RPMI7951 (cell line): ENCODE measurements at regions not wholly inside any gene's neighbourhood (a gene's known extent, or its start where the extent isn't known, plus 50 kb on each side); places are given as distances from the start of the nearest gene placed in this dataset.
"Not testable (repeated sequence)": the region's sequence is repeated elsewhere in the genome, so short reads cannot be mapped to it uniquely, and the experiment has no call there.

Source experiments
- DNase-seq: peaks from one replicate; pipeline ENCODE4 v3.0.0-alpha.2; 2012; ENCODE audit warnings: low read depth

DNA sequence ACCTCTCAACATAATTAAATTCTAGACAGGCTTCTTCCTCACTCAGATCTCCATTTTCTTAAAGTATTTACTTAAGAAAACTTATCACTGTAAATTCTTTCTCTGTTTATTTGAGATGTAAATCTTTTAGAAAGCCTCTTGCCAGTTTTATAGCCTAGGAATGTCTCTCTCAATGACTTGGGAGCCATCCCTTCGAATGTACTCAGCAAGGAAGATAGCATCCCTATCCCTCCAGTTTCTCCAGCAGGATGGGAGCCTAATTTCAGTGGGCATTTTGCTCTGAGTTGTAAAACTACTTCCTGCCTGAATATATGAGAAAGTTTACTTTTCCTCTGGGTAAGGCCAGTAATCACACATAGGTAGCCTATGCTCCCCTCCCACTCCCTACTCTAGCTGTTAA is 558.5 kb upstream of the ARRDC3 start:
- DNase-seq = no peak

DNA sequence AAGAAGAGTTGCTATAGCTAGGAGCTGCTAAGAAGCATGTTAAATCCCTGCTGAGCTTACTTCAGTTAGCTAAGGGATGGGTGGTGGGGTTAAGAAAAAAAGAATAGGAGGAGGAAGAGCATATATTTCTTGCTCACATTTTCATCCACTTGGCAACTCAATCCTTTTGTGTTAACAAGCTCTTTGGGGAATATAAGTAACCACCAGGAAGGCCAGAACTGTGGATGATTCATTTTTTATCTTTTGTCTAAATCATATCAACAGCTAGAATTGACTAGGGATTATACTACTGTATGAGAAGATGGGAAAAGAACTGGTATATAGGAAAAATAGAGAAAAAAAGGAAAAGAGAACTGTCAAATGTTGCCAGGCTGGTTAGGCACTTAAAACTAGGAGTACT is 555.3 kb upstream of the ARRDC3 start:
- DNase-seq = no peak

DNA sequence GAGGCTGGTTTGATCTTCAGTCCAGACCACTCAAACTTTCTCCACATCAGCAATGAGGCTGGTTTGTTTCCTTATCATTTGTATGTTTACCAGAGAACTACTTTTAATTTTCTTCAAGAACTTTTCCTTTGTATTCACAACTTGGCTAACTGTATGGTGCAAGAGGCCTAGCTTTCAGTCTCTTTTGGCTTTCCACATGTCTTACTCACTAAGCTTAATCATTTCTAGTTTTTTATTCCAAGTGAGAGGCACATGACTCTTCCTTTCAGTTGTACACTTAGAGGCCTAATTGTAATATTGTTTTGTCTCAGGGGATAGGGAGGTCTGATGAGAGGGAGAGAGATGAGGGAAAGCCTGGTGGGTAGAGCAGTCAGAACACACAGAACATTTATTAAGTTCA is 554.0 kb upstream of the ARRDC3 start:
- DNase-seq = no peak

DNA sequence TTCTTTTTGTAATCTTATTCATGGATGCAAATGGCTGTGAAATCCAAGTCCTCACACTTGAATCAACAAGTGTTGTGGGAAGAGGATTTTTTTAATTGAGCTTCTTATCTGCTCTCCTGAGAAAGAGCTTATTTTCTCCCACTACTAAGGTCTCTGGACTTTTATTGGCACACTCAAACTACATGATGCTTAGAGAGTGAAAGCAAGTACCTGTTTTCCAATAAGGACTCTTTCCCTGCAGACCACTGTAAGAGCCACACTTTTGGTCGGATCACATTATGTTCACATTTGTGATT is 546.4 kb upstream of the ARRDC3 start:
- no peak for DNase-seq

DNA sequence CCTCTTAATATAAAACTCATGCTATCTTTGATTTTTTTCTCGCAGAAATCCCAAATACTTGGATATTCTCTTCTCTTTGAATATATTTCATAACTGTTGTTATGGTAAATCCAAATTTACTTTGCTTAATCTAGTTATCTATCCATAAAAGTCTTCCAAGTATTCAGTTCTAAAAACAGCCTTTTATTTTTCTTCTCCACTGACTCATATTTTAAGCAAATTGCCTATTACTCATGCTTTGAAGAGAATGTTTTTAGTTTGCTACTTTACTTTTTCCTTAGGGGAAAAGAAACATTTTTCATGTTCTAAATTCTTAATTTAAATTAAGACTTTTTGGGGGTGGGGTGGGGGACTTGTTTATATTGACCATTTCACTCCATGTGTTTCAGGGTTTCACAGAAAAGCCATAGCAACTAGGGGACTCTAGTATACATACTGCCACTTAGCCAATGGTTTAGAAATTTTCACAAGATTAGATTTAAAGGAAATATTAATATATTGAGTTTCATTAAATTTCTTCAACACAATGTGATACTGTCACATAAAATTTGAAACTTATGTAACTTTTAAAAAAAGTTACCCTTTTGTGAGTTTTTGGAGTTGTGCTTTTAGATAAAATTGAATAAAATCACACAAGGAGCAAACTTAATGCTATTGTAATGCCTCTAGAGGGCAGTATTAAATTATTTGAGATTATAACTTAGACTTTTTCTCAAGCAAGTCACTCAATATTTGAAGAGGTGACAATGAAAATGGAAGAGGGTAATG is 545.8 kb upstream of the ARRDC3 start:
- peak; percentile 1 for DNase-seq

DNA sequence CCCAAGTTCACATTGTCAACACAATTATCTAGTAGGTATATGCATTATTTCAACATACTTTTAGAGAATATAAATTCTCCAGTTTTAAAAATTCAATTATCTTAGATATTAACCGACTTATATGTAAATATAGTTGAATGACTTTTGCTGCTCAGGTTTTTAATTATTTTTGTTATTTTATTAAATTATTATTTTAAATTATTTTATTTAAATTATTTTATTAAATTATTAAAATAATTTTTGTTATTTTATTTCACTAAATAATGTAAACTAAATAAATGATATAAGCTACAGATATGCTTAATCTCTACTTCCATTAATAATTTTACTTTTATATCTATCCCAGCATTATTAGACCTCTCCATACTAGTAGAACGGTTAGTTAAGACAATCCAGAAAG is 544.3 kb upstream of the ARRDC3 start:
- no peak for DNase-seq

DNA sequence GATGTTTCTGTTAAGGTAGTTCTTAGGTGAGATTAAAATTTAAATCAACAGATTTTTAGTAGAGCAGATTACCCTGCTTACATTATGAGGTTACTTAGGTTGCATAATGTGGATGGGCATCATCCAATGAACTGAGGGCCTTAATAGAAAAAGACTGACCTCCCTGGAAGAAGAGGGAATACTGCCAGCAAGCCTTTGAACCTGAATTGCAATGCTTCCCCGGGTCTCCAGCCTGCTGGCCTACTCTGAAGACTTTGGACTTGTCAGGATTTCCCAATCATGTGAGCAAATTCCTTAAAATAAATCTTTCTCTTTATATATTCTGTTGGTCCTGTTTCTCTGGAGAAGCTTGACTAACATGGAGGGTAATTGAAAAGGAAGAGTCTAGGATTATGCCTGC is 542.1 kb upstream of the ARRDC3 start:
- no peak for DNase-seq

DNA sequence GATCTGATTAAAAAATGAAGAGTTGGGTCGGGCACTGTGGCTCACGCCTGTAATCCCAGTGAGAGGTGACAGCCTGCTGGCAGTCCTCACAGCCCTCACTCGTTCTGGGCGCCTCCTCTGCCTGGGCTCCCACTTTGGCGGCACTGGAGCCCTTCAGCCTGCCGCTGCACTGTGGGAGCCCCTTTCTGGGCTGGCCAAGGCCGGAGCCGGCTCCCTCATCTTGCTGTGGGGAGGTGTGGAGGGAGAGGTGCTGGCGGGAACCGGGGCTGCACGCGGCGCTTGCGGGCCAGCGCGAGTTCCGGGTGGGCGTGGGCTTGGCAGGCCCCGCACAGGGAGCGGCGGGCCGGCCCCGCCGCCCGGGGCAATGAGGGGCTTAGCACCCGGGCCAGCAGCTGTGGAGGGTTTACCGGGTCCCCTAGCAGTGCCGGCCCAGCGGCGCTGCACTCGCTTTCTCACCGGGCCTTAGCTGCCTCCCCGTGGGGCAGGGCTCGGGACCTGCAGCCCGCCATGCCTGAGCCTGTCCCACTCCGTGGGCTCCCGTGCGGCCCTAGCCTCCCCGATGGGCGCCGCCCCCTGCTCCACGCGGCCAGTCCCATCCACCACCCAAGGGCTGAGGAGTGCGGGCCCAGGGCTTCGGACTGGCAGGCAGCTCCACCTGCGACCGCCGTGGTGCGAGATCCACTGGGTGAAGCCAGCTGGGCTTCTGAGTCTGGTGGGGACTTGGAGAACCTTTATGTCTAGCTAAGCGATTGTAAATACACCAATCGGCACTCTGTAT is 534.1 kb upstream of the ARRDC3 start:
- DNase-seq = not testable (repeated sequence)

DNA sequence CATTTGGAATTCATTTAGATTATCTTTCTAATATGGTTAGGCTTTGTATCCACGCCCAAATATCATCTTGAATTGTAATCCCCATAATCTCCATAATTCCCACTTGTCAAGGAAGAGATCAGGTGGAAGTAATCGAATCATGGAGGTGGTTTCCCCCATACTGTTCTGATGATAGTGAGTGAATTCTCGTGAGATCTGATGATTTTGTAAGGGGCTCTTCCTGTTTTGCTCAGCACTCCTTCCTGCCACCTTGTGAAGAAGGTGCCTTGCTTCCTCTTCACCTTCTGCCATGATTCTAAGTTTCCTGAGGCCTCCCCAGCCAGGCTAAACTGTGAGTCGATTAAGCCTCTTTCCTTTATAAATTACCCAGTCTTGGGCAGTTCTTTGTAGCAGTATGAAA is 527.5 kb upstream of the ARRDC3 start:
- no peak for DNase-seq

DNA sequence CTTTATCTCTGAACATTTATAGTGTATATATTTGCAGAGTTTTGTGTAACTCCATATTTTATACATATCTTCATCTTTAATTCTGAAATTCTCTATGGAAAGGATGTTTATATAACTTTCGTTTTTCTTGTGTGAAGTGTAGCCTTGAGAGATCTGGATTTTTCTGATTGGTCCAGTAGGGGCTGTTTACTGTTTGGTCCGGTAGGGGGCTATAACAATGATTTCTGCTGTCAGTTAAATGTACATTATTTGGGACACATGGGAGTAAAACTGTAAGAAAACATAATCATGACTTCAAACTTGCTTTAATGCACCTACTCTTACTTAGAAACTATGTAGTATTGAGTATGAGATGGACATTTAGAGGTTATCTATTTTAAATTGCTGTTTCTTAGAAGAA is 527.1 kb upstream of the ARRDC3 start:
- no peak for DNase-seq

DNA sequence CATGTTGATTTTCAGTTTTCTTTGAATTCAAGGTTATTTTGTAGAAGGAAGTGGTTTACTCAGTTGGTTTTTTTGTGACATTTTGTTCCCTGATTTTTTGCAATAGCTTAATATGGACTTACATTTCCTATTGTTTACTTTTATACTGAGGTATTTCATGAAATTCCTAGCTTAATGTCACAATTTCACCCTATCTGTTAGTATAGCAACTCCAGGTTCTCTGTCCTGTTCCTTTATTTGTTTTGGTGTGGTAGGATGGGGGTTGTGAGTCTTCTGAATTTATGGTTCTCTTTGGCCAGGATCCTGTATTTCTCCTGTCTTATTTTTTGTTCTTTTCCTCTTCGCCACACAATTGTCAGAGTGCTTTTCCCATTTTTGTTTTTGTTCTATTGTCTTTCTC is 523.4 kb upstream of the ARRDC3 start:
- no peak for DNase-seq

DNA sequence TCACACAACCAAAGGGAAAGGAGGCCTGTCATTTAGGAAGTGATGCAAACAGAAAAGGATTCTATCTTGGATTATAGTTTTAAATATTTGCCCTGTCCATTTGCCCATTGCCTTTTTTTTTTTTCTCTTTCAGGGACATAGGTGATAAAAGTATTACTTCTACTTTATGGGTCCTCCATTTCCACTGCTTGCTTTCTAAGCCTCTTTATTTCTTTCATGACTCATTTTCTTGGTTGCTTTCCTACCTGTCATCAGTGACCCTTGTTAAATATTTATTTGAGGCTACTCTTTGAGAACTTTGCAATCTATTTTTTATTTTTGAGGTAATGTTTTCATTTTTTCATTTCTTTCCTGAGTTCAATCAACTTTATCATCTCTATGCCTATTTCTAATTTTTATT is 522.9 kb upstream of the ARRDC3 start:
- DNase-seq = no peak

DNA sequence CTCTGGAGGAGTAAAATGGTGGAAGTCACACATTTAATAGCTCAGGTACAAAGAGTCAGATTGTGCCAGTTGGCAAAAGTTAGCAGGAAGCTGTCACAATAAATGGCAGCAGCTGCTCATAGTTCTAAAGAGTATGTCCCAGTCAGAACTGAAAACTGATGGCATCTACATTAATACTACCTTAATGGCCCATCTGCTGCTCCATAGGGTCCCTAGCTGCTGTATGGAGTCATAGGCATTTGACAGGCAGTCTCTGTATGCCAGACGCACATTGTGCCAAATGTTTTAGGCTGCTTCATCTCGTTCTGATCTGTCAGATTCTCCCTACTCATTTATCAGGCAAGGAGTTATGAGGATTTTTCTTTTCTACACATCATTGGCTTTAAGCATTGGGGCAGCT is 515.8 kb upstream of the ARRDC3 start:
- DNase-seq = no peak

DNA sequence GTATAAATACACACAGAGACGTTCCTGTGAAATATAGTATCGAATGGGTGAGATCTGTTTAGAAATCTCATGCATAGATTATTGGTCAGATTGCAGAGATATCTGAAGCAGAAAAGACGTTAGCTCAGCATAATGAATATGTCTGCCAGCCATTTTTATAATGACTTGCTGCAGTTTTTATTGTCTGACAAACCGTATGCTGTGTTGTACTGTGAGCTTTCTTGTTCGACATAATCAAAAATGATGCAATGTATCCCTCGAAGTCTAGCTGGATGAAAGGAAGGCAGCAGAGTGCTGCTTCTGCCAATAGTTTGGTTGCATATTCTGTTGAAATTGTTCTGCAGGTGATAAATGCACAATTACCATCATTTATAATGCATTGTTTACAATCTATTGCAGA is 514.9 kb upstream of the ARRDC3 start:
- no peak for DNase-seq

DNA sequence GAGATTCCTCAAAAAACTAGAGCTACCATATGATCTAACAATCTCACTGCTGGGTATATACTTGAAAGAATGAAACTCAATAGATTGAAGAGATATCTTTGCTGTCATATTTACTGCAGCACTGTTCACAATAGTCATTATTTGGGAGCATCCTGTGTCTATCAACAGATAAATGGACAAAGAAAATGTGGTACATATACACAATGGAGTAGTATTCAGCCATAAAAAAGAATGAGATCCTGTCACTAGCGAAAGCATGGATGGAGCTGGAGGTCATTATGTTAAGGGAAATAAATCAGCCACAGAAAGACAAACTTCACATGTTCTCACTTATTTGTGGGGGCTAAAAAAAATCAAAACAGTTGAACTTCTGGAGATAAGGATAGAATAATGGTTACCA is 505.7 kb upstream of the ARRDC3 start:
- DNase-seq = no peak

DNA sequence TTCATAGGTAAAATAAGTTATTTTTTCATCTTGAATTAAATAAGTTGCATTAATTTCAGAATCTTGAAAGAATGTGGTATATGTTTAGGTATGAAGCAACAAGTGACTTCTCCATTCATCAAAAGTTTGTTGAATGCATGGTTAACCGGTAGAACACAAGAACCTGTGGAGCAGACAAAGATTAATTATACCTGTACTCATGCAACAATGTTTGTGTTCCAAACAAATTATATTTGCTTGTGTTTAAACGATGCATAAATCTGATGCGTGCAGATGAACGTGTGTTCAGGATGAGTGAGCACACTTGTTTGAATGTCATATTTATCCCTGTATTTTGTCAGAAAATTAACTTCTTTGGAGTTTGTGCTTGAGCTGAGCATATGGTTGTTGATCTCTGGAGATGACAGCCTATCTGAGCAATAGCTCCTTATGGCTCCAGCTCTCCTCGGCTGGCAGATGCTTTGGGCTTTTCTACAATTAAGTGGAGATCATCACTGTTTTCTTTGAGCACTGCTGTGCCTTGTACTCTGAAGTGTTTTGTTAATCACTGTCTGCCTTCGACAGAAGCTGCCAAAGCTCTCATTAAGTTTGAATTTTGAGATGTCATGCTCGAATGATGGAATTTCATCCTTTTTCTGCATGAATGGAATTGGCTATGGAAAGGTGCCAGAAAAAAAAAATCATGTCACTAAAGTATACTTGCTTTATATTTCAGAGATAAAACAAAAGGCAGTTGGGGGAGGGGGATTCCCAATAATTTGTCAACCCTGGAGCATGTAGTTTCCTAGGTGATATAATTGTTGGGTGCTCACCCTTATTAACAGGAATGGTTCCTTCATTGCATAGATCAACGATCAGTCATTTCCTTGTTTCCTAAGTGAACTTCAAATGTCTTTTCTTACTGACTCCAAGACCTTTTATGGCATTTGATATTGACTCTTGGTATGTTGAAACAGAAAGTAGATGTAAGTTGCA is 502.5 kb upstream of the ARRDC3 start:
- DNase-seq = no peak

DNA sequence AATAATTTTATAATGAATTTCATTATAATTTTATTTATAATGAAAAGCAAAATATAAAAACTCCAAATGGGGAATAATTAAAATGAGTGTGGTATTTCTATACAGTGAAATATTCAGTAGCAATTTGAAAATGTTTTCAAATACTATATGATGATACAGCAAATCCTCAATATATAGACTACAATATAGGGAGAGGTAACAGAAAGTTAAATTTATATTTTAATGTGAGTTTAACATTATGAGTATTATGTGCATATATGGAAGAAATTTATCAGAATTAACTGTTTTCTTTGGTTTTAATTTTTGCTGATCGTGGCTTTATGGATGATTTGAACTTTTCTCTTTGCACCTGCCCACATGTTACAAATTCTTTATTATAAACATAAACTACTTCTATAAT is 500.9 kb upstream of the ARRDC3 start:
- DNase-seq = no peak

DNA sequence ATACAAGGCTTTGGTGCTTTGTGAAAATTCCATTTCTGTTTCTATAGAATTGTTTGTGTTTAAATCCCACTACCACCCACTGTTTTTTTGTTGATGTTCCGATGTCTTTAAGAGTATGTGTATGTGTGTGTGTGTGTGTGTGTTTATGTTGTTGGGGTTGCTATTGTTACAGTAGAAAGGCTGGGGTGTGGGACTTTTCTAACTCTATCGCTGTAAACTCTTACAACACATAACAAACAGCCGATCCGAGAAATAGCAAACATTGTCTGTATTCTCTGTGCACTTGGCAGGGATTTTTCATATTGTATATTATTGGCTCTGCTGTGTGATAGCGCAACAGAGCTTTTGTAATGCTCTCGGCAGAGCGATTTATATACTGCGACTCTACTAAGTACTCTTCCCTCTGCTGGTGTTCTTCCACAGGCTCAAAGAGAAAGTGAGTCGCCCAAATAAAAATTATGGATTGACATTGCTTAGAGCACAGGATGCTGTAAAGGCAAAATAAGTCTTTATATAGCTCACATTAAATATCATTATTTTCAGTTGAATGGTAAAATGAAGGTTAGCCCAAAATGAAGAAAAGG is 492.2 kb upstream of the ARRDC3 start:
- DNase-seq = no peak

DNA sequence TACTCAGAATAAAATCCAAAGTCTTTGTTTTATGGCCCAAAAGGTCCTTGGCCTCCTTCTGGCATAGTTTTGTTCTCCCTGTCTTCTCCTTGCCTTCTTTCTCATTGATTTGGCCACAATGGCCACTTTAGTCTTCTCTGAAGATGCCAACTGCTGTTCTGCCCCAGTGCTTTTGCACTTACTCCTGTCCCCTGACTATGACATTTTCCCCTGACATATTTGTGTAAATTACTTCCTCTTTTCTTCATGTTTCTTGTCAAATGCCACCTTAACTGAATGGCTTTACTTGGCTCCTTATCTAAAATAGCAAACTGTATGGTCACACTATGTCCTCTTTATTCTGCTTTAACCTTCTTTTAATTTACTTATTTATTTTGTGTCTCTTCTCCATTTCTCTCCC is 484.7 kb upstream of the ARRDC3 start:
- DNase-seq = no peak

DNA sequence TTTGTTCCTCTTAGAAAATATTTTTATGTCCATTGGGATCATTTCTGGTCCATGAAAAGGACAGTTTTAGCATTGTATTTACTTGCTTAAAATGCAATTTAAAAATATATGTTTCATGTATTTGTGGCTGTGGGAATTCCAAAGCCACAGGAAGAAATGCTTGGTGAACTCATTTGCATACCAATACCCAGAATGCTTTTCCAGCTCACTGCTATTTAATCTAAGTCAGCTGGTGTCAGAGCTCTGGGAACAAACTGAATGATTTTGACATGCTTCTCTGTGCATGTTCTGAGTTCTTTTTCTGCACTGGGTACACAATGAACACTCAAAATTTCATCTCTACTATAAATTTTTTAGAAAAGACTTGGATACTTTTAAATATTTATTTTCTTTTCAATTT is 482.8 kb upstream of the ARRDC3 start:
- no peak for DNase-seq

DNA sequence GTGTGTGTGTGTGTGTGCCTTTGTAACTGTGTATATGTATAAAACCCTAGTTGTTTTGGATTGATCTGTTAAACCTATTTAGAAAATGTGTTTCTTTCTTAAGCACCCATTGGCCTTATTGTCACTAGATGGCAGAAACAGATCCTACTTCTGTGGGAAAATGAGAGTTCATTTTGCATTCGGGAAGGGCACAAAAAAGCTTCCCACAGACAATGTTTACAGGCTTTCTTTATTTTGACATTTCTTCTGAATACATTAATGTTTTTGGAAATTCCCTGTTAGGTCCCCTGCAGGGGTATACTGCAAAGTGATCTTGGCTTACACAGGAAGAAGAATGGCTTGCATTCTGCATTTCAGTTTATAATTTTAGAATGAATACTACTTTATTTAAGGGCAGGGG is 481.8 kb upstream of the ARRDC3 start:
- no peak for DNase-seq

DNA sequence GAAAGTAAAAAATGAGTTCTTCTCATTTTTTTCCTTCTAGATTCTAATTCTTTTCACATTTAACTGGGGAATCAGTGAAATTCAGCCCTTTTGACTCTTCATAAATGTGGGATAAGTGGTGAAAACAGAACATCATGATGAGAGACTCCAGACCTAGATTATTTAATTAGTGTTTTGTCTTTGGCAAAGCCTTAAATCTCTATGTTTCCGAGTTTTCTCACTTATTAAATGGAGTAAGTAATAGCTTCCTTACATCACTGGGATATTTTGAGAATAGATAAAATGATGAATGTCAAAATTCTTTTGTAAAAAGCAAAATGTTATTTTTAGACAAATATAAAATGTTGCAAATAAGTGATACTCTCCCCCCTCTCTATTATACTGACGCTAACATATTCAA is 468.6 kb upstream of the ARRDC3 start:
- DNase-seq = no peak
